ENCODE measurements at regions not wholly inside any gene's neighbourhood (a gene's known extent, or its start where the extent isn't known, plus 50 kb on each side); places are given as distances from the start of the nearest gene placed in this dataset.

DNA sequence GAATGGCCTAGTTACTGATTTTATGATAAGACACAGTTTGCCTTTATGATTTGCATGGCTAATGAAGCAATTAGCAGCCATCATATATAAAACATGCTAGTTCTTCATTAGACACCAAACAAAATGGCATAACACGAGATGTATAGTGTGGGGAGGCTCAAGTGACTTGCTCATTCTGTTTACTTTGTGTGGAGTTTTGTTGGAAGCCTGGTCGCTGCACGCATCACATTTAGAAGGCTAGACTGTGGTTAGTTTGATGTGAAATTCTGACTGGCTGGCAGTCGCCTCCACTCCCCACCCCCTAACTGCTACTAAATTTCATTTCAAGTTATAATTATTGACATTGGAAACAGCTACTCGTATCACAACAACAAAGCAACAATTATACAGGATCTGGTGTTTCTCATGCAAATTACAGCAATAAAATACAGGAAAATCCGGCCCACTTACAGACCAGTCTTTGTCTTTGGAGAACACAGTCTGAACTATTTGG lies 356.1 kb downstream of the LMO4 start:
- intact Hi-C loops (cut with micrococcal nuclease; ENCODE audit: unreplicated experiment) (no loop called here), in situ Hi-C loops (cut with HindIII; ENCODE audit: low pct_unique_long_range_greater_than_20kb, low sequenced_read_pairs) (no loop called here)
- DNase-seq (ENCODE audit: low read depth, low spot score) (no peak), ATAC-seq (no peak)
- Histone ChIP-seq H3K4me3 (ENCODE audit: low read depth in 2 of 2, low read length in 2 of 2) (no peak overlapping the region), H3K4me1 (ENCODE audit: control insufficient read depth, insufficient read depth, low read length) (no peaks in the 10 kb centered on the region), H3K27ac (ENCODE audit: low read length) (no peak overlapping the region), H3K27me3 (ENCODE audit: control insufficient read depth, insufficient read depth, low read length) (no peaks in the 10 kb centered on the region), H3K36me3 (ENCODE audit: control insufficient read depth, insufficient read depth, low read length) (no peaks in the 10 kb centered on the region), H3K9me3 (ENCODE audit: control insufficient read depth, insufficient read depth, low read depth, low read length) (no peaks in the 10 kb centered on the region)
- BruUV-seq (replicated peaks): no TSS peak
- CTCF ChIA-PET: no interaction called here
- POLR2A ChIA-PET: no interaction called here
- TF ChIP-seq POLR2AphosphoS5 (IDR thresholded peaks at IDR 0.05; ENCODE audit: low read depth, low read length) (no peak), TCF7L2 (IDR thresholded peaks at IDR 0.05; ENCODE audit: low read depth, low read length) (no peak), SIN3A (IDR thresholded peaks at IDR 0.05; ENCODE audit: borderline replicate concordance, insufficient read depth, low read depth, low read length) (no peak)
- TF ChIP-seq, protein P1, sequence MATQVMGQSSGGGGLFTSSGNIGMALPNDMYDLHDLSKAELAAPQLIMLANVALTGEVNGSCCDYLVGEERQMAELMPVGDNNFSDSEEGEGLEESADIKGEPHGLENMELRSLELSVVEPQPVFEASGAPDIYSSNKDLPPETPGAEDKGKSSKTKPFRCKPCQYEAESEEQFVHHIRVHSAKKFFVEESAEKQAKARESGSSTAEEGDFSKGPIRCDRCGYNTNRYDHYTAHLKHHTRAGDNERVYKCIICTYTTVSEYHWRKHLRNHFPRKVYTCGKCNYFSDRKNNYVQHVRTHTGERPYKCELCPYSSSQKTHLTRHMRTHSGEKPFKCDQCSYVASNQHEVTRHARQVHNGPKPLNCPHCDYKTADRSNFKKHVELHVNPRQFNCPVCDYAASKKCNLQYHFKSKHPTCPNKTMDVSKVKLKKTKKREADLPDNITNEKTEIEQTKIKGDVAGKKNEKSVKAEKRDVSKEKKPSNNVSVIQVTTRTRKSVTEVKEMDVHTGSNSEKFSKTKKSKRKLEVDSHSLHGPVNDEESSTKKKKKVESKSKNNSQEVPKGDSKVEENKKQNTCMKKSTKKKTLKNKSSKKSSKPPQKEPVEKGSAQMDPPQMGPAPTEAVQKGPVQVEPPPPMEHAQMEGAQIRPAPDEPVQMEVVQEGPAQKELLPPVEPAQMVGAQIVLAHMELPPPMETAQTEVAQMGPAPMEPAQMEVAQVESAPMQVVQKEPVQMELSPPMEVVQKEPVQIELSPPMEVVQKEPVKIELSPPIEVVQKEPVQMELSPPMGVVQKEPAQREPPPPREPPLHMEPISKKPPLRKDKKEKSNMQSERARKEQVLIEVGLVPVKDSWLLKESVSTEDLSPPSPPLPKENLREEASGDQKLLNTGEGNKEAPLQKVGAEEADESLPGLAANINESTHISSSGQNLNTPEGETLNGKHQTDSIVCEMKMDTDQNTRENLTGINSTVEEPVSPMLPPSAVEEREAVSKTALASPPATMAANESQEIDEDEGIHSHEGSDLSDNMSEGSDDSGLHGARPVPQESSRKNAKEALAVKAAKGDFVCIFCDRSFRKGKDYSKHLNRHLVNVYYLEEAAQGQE (IDR thresholded peaks at IDR 0.05; ENCODE audit: insufficient read depth in 1 of 2, low read depth in 2 of 2, low read length in 1 of 2): no peak
- TF ChIP-seq, protein P2, sequence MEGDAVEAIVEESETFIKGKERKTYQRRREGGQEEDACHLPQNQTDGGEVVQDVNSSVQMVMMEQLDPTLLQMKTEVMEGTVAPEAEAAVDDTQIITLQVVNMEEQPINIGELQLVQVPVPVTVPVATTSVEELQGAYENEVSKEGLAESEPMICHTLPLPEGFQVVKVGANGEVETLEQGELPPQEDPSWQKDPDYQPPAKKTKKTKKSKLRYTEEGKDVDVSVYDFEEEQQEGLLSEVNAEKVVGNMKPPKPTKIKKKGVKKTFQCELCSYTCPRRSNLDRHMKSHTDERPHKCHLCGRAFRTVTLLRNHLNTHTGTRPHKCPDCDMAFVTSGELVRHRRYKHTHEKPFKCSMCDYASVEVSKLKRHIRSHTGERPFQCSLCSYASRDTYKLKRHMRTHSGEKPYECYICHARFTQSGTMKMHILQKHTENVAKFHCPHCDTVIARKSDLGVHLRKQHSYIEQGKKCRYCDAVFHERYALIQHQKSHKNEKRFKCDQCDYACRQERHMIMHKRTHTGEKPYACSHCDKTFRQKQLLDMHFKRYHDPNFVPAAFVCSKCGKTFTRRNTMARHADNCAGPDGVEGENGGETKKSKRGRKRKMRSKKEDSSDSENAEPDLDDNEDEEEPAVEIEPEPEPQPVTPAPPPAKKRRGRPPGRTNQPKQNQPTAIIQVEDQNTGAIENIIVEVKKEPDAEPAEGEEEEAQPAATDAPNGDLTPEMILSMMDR (IDR thresholded peaks at IDR 0.05): no peak

DNA sequence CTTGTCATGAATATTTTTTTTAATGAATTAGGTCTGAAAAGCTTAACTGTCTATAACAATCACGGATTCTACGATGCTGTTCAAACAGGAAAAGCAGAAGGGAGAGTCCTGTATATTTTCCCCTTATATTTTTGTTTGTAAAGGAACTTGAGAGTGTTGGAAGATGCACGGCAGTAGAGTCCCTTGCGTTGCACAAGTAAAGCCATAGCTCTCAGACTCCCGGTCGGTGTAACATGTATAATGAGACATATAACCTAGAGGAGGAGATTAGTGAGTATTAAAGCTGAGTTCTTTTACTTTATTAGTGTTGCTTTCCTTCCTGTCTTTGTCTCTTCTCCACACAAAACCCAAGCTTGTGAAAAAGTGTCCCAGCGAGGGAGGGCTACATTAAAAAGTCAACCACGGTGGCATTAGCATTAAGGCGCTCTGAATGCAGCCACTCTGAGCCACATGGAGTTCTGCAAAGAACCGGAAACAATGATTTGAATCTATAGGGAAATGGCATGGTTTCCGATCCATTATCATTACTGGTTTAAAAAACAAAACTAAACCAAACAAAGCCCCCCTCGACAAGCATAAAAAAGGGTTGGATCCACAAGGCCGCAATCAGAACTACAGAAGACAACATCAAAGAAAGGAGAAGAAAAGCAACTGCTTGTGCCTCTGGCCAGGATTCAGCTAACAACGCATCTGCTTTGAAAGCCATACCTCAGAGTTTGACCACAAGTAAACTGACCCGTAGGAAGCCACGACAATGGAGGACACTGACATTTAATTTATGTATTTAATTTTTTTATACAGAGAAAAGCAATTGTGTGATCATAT lies 356.8 kb downstream of the LMO4 start:
- no peaks in the 10 kb centered on the region for H3K36me3 ChIP-seq (ENCODE audit: control insufficient read depth, insufficient read depth, low read length)
- H3K27ac ChIP-seq (ENCODE audit: low read length): no peak overlapping the region
- in situ Hi-C loops (cut with HindIII; ENCODE audit: low pct_unique_long_range_greater_than_20kb, low sequenced_read_pairs) (no loop called here), intact Hi-C loops (cut with micrococcal nuclease; ENCODE audit: unreplicated experiment) (no loop called here)
- no peak for ATAC-seq
- POLR2A ChIA-PET: no interaction called here
- no peaks in the 10 kb centered on the region for H3K27me3 ChIP-seq (ENCODE audit: control insufficient read depth, insufficient read depth, low read length)
- no peaks in the 10 kb centered on the region for H3K9me3 ChIP-seq (ENCODE audit: control insufficient read depth, insufficient read depth, low read depth, low read length)
- no TSS peak for BruUV-seq (replicated peaks)
- H3K4me3 ChIP-seq (ENCODE audit: low read depth in 2 of 2, low read length in 2 of 2): no peak overlapping the region
- CTCF ChIA-PET: no interaction called here
- TF ChIP-seq, protein P1 (IDR thresholded peaks at IDR 0.05; ENCODE audit: insufficient read depth in 1 of 2, low read depth in 2 of 2, low read length in 1 of 2): no peak
- TF ChIP-seq POLR2AphosphoS5 (IDR thresholded peaks at IDR 0.05; ENCODE audit: low read depth, low read length) (no peak), SIN3A (IDR thresholded peaks at IDR 0.05; ENCODE audit: borderline replicate concordance, insufficient read depth, low read depth, low read length) (no peak)
- TF ChIP-seq, protein P2 (IDR thresholded peaks at IDR 0.05): no peak
- DNase-seq (ENCODE audit: low read depth, low spot score): no peak
- no peaks in the 10 kb centered on the region for H3K4me1 ChIP-seq (ENCODE audit: control insufficient read depth, insufficient read depth, low read length)

Measured in Panc1 (cell line).